NCI-H2227 treated with DMSO at 0.1 percent for 48 hours (cell line): ENCODE measurements at regions not wholly inside any gene's neighbourhood (a gene's known extent, or its start where the extent isn't known, plus 50 kb on each side); places are given as distances from the start of the nearest gene placed in this dataset.
A peak's percentile ranks its signal among the peaks of the same experiment; 100 is the strongest.

Experiments
- DNase-seq: peaks from one replicate; lab custom pipeline; 2025; lab: John Stamatoyannopoulos, UW

DNA sequence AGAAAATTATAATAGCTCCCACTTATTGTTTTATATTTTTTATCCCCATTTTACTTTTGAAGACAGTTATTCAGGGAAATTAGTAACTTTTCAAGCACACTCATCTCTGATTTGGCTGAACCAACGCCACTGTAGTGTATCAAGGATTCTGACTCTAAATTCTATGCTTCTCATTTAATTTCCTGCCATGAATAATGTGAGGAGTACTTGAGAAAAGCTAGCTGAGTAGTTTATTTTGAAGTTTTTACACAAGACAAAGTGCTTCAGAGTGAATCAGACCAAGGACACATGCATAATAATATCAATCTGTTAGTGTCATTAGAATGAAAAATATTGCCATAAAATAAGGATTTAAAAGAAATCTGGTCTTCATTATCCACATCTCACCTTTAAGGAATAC is 329.9 kb downstream of the SLITRK6 start:
- DNase-seq = no peak

DNA sequence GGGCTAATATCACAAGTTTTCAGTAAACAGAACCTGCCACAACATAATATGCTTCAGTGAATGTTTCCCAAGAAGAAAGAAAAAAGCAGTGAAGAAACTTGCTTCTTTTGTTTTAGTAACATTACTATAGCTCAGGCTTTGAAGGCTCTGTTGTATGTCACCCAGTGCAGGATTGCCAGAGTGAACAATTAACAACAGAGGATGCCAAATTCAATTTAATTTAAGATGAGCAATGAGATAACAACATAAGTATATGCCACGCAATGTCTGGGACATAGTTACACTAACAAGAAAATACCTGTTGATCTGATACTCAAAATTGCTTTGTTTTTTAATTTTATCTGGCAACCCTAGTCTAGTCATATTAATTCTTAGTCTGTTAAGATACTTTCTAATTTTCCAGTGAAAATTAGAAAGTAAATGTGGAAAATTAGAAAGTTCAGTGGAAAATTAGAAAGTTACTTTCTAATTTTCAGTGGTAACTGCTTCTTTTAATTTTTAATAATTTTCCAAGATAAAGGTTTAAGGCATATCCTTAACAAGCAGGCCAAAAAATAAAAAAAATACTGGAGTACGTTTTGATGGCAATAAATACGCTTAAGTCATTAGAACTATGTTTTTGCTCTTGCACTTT is 336.3 kb downstream of the SLITRK6 start:
- no peak for DNase-seq

DNA sequence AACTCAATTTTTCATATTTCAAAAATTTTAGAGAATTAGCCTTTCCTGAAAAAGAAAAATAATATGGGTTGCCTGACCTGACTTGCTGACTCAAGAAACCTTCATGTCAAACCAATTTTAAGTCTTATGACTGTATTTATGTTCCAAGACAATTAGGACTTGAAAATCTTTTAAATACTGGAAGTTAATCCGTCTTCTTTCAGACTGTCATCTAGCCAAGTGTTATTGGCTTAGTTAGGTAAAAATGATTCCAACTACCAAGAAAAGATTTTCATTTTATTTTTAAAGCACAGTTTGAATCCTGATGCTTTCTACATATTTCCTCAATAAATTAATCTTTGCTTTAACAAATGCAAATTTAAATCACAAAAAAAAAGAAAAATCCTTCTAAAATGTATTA is 337.6 kb downstream of the SLITRK6 start:
- no peak for DNase-seq

DNA sequence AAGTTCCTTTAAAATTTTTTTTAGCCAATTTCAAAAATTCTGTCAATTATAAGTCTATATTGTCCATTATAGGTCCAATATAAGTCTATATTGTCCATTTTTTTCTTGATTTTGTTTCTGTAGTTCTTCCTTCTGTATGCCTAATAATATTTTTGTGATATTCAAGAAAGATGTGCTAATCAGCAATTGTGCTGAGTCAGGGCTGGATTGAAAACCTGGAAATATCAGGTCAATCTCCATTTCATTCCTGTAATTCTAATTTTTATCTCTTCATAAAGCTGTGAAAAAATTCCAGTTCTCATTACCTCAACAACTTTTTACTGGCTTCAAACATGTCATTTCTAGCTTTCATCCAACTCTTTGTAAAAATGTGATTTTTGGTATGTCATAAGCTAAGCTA is 353.7 kb downstream of the SLITRK6 start:
- no peak for DNase-seq

DNA sequence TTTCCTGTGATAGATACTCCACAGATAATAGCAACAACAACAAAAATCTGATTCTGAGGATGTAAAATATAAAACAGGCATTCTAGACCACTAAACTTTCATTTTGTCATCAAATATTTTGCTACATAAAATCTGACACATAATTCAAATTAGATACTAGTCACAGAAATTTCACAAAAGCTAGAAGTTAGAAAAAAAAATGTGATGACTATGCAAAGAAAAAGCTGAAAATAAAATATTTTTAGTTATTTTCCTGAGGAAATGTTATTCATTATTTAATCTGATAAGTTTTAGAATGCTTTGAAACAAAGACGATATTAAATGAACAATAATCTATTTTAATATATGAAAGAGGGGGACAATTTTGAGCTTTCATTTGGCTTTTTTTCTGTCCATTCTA is 357.2 kb downstream of the SLITRK6 start:
- DNase-seq = no peak

DNA sequence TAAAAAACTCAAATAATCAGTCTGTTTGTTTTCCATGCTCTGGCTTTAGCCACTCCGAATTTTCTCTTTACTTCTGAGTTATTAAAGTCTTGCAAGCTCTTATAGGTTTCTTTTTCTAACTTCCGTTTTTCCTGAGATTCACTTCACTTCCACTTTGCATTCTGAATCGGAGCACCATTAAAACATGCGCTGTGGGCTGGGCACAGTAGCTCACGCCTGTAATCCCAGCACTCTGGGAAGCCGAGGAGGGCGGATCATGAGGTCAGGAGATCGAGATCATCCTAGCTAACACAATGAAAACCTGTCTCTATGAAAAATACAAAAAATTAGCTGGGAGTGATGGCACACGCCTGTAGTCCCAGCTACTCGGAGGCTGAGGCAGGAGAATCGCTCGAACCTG is 357.9 kb downstream of the SLITRK6 start:
- peak; percentile 56 for DNase-seq

DNA sequence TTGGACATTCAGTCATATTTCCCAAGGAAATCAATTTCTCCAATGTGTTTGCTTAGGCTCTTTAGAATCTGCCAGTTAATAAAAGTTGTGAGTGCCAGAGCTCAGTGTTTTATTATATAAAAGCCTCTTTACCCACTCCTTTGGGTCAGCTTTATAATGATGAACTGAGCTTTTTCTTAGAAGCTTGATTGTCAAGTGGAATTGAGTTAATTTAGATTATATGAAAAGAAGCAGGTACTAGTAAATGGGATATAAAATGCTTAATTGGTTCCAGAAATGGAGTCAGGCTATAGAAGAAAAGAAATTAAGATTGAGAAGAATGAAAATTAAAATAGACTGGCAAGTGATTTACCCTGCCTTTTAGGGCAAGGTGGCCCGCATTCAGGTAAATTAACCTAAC is 363.2 kb downstream of the SLITRK6 start:
- no peak for DNase-seq

DNA sequence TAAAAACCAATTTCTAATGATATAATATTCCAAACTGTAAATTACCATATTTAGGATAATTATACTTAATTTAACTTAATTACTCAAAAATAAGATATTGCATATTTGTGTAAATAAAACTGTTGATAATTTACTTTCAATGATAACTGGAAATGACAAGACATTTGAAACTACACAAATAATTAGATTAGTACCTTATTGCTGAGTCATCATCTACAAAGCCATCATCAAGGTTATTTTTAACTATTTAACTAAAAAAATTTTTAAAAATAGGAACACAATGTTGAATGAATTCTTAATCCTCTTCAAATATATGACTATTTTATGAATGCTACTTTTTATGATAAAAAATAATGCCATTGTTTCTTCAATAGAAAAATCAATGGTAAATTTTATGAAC is 364.3 kb downstream of the SLITRK6 start:
- DNase-seq = no peak

DNA sequence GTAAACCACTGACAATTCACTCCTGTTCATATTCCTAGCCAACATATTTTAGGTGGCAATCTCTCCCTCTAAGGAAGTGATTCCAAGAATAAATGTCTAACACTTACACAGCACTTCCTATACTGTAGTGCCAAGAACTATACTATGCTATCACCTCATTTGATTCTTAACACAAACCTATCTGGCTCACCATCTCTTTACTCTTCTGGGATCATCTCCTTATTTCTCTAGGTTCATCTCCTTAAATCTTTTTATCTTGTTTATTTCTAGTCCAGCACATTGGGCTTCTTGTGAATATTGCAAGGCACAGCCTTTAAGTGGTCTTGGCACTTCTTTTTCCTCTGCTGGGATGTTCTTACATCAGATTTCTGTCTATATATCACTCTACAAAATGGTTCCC is 366.3 kb downstream of the SLITRK6 start:
- no peak for DNase-seq

DNA sequence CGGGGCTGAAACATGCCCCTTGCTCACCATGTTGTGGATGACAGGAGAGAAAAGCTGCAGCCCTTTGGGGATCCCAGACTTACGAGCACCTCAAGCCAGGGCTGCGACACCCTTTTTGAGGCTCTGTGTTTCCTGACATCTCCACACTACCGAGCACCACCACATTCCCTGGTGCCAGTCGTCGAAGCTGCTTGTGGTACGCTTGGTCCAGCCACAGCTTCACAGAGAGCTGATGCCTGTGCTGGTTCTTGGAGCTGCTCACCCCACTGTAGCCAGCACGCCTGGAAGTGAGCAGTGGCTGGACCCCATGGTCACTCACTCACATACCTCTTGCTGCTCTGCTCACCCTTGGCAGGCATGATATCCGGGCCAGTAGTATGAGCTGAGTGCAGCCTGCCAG is 367.5 kb downstream of the SLITRK6 start:
- DNase-seq = no peak

DNA sequence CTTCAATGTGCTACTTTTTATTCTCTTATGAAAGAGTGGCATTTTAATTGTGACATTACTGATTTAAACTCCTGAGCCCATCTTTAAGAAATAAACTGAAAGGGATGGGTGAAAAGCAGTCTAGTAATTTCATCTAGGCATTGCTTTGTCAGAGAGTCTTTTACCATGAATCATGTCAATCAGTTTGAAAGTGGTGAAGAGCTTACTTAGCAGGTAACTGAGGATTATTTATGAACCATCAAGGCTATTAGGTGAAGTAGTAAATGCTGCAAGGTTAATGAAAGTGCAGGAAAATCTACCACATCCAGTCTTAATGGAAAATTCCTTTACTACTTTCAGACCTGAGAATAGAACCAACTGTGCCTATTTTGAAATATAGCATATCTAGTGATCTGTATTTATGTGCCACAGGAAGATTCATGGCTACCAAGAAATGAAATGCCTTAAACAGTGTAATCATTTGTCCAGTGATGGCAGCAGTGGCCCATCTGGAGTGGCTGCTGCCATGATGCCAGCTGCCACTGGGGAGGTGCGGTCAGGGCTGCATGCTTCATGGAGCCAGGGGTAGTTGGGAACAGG is 368.9 kb downstream of the SLITRK6 start:
- DNase-seq = no peak

DNA sequence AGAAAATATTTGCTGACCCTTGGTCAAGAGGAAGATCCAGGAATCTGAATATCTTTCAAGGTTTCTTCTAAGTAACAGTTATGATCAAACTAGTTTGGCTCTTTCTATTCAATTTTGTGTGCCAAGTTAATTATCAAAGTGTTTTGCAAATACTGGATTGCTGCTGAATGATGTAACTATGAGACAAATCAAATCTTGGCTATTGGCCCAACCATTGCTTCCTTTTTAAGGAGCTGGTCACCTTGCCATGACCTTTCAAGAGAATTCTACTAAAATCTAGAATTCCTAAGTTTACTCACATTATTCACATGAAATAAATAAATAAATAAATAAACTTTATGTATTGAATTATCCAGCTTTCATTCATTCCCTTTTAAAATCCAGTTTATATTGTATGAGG is 371.8 kb downstream of the SLITRK6 start:
- DNase-seq = no peak

DNA sequence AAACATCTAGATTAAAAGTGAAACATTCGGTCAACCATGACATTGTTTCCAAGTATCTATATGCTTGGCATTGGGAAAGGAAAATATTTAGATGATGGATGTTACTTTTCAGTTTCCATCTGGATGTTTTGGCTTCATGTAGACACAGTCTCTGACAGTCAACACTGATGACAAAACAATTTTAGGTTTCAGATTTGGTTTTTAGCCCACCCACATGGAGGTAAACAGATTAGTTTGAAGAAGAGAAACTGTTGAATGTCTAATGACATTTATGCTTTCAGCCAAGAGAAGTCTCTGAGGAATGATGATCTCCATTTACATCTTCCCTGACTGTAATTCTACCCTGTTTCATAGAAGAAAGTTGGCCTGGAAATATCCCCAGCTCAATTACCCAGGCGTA is 379.1 kb downstream of the SLITRK6 start:
- DNase-seq = no peak

DNA sequence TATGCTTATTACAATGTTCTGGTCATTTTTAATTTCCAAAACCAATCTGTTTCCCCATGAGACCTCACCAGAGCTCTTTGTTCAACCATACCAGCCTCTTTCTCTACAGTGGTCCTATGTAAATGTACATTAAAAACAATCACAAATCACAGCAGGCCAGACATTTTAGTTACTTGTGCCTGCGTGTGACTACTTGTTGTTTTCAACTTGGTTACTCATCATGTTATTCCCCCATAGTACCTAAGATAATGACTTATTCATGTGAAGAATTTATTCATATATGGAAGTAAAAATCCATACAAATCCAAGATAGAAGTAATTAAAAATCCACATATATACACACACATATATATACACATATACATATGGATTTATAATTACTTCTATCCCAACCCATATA is 379.6 kb downstream of the SLITRK6 start:
- DNase-seq = no peak

DNA sequence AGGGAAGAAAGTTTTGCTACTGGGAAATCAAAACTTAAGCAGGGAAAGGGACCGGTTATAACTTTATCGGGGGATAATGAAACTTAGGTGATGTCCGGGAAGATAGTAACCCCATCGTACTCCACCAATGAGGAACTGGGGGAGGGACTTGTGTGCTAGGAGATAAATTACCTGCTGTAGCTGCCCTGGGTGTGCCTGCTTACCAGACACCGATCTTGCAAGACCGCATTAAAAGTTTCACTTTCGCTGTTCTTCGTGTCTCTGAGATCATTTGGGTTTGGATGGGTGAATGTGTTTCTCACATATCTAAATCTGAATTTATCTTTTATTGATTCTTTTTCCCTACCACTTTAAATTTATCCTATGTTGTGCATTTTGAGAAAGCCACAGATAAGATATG is 381.4 kb downstream of the SLITRK6 start:
- no peak for DNase-seq

DNA sequence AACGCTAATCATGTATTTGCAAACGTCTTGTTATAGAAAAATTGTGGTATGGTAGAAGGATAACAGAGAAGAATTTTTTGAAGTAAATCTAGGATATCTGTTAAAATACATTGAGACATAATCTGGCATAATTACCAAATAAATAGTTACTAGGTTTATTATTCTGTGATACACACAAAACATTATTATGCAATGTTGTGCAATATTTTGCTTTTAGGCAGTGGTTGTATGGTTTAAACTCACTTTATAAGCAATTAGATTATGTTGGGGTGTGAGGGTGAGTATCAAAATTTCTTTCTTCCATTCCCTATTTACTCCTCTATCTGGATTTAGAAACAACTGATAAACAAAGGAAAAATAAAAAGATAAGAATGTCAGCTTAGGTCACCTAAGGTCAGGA is 385.6 kb downstream of the SLITRK6 start:
- DNase-seq = no peak

DNA sequence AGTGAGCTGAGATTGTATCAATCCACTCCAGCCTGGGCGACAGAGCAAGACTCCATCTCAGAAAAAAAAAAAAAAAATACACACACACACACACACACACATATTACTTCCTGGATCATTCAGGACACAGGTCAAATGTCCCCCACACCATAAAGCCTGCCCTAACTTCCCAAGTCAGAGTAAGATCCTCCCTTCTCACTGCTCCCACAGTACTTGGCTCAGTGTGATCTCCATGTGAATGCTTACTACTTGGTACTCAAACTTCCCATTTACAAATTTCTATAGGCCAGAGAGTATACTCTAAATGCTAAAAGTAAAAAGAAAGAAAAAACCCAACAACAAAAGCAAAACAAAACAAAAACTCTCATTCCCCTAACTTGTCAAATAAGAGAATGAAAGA is 386.8 kb downstream of the SLITRK6 start:
- no peak for DNase-seq

DNA sequence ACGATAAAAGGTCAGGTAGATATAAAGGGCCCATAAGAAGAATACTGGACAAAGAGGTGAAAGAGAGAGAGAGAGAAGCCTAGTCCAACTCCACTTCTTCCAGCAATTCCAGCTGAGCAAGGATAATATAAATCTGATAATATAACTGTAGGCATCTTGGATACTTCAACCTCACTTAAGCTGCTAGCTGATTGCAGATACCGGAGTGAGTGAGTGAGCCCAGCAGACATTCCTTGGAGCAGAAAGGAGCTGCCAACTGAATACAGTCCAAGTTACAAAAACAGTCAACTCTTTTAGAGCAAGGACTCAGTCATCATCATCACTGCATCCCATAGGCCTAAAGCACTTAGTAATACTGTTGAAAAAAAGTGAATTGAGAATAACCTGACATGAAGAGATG is 387.6 kb downstream of the SLITRK6 start:
- no peak for DNase-seq

DNA sequence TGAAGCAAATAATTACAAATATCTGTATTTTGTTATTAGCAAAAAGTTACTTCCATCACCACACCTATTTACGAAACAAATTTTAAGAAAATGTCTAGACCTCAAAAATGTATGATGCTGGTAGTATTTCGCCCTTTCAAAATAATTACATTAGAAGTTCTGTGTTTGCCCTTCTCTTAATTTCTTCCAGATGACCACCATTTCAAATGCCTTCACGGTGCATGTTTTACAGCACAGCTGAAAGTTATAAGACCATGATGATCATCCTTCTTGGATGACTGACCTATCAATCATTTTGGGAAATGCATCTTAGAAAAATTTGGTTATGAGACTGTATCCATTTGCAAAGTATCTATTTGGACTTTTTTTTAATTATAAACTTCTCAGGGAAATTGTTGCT is 390.8 kb downstream of the SLITRK6 start:
- no peak for DNase-seq

DNA sequence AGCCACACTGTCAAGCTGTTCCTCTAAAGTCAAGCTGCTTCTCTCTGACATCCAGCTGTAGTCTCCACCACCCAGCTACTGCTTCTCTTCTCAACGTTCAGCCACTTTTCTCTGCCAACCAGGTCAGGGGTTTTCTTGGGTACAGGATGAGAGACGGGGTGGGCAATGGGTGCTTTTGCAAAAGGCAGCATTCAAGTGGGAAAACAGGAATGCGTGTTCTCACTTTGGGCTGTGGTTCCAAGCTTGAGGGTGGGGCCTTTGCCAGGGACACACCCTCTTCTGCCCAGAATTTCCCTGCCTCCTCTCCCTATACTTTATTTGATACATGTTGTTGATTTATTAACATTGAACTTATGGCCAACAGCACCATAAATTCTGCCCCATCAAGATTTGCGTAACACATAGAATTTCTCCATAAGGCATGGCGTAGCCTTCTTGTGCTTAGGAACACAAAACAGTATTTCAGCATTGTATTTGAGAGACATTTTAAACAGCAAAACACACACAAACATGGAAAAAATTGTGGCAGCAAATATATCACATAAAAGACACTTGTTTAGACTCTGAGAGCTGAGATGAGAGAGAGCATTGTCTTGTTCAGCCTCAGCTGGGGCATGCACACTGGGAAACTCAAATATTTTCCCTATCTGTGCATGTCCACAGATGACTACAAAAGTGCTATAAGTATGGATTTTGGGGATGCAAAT is 392.8 kb downstream of the SLITRK6 start:
- no peak for DNase-seq

DNA sequence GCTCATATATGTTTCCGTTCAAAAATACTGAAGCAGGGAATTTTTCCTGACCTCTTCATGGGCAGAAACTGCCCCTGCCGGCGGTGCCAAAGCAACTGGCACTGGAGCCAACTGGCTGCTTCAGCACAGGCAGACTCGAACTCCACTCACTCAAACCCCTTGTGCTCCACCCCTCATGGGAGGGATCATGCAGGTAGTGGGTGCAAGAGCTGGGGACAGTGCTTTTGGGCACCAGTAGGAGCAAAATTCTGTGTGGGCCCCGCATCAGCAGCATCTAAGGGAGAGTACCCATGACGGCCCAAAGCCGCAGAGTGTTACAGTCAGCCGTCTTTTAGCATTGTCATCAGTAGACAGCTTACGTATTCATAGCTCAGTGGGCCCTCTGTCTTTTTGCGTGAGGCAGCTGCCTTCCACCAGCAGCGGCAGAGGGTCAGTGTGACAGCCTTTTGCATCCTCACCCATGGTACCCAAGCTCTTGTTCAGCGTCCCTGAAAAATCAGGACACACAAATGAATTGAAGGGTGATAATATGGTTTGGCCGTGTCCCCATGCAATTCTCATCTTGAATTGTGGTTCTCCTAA is 393.8 kb downstream of the SLITRK6 start:
- no peak for DNase-seq

DNA sequence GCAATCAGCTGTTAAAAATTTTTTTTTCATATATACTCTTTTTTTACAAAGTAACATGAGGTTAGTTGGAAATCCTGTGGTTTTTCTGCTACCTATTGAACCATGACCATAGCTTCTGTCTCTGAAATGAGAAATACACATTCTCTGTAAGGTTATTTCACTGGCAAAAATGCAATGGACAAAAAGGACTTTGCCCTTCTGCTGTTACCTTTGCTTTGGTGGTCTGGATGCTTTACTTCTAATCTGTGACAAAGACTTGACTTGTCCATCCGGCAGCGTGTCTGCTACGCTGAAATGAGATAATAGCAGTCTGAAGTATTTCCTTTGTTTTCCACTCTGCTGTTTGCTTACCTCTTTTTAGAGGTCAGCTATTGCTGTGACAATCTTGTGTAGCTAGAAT is 412.8 kb downstream of the SLITRK6 start:
- peak; percentile 36 for DNase-seq

DNA sequence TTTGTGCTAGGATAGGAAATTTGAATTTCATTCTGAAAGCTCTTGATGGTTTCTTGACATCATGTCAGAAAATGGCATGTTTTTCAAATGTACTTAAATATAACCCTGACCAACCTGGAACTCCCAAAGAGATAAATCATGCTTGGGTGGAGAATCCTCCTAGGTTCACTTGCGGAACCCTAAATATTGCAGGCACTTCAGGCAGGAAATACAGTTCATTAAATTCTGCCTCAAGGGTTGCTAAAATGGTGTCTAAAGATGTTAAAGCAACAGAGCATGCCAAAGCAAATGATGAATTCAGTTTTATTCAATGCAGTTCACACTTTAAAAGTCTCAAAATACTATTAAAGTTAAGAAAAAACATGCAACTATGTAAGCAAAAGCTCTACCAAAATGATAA is 415.9 kb downstream of the SLITRK6 start:
- no peak for DNase-seq
